Heart left ventricle (tissue), 16 donors: ENCODE measurements at regions not wholly inside any gene's neighbourhood (a gene's known extent, or its start where the extent isn't known, plus 50 kb on each side); places are given as distances from the start of the nearest gene placed in this dataset.
A peak's percentile ranks its signal among the peaks of the same experiment; 100 is the strongest.

Experiments
- ATAC-seq, 4 donors: fragments of 200-7000 bp; cut with Tn5 transposase; one replicate each; pipeline ENCODE4 v1.9.1; 2020 to 2022; ENCODE audit warnings: moderate library complexity in 4 of 4, mild to moderate bottlenecking in 3 of 4, moderate number of reproducible peaks in 1 of 4
- DNase-seq, 5 donors: peaks; one replicate each; pipeline ENCODE4 v3.0.0-alpha.2; 2020
- H3K27ac ChIP-seq, 12 donors: fragments of 200-600 bp; sonication (generic) in 4 of 12; one replicate each; pipeline versions ENCODE4 v1.5.0 to v1.8.0; 2016 to 2022; ENCODE audit warnings: mild to moderate bottlenecking in 2 of 12
- H3K27me3 ChIP-seq, 9 donors: fragments of 200-600 bp; sonication (generic) in 2 of 9; one replicate each; pipeline versions ENCODE4 v1.5.1 to v1.8.0; 2016 to 2022; ENCODE audit warnings: mild to moderate bottlenecking in 3 of 9
- H3K36me3 ChIP-seq, 9 donors: fragments of 200-600 bp; sonication (generic) in 2 of 9; one replicate each; pipeline versions ENCODE4 v1.5.0 to v1.8.0; 2018 to 2022; ENCODE audit warnings: mild to moderate bottlenecking in 2 of 9
- H3K4me1 ChIP-seq, 12 donors: fragments of 200-600 bp; sonication (generic) in 4 of 12; one replicate each; pipeline versions ENCODE4 v1.5.0 to v1.8.0; 2016 to 2022; ENCODE audit warnings: mild to moderate bottlenecking in 3 of 12
- H3K4me3 ChIP-seq, 12 donors: fragments of 200-600 bp; sonication (generic) in 4 of 12; one replicate each; pipeline versions ENCODE4 v1.5.0 to v1.8.0; 2017 to 2022; ENCODE audit warnings: mild to moderate bottlenecking in 9 of 12, moderate library complexity in 4 of 12
- H3K9me3 ChIP-seq, 12 donors: fragments of 200-600 bp; sonication (generic) in 4 of 12; one replicate each; pipeline versions ENCODE4 v1.5.0 to v1.8.0; 2016 to 2022; ENCODE audit warnings: mild to moderate bottlenecking in 1 of 12
- POLR2A ChIP-seq, 2 donors: fragments of 450-650 bp; IDR thresholded peaks; one replicate each; pipeline ENCODE4 v1.6.1; 2017; ENCODE audit warnings: antibody characterized with exemption in 2 of 2, mild to moderate bottlenecking in 2 of 2, moderate library complexity in 2 of 2
- WGBS, 4 donors: extraction: QIAGEN DNeasy Blood & Tissue Kit in 2 of 4; methylation state at CpG; one replicate each; pipeline versions ENCODE4 v1.1.5 to v1.1.7; 2013 to 2018; 5-methylcytosine and 5-hydroxymethylcytosine counted together
- intact Hi-C, 10 donors: fragments of 100-400 bp; cut with DNase I; formaldehyde crosslinking; loops; one replicate each; pipeline versions ENCODE4 v1.11.1 to v1.14.2; 2022
- TF ChIP-seq, protein P1 (sequence below), 12 donors: fragments of 200-600 bp; sonication (generic) in 4 of 12; IDR thresholded peaks; one replicate each; pipeline versions ENCODE4 v1.5.0 to v1.8.0; 2018 to 2022; ENCODE audit warnings: antibody characterized with exemption in 12 of 12, mild to moderate bottlenecking in 5 of 12
- donor health status: ischemic (EF 13 %, LVEDD 7.1; RV severe dilation, severe dysfunction).
- donor health status: healthy with polysubstance abuse.
- donor health status: DM: no; HTN: yes; CAD: no.
- donor health status: DM: no; HTN: no; CAD: no.
- donor health status: ischemic (EF 25% LVEDD 6.9; RV normal size, moderate dysfunction).
- donor health status: ischemic (EF 25% LVEDD 5.7; RV mildly dilated, moderate dysfunction).
- donor health status: healthy.
- donor health status: DM: yes; HTN: yes; CAD: no.
- donor health status: ischemic (EF 35%, LVEDD 5.7; RV mildly dilated, moderate dysfunction).
- donor health status: nonischemic (EF 11% LVEDD 7.7; RV severe dilation, severe dysfunction).
- donor health status: DM: yes; HTN: yes; CAD: no.
- donor health status: PGD.
- donor health status: ischemic (EF 29% LVEDD 5.4; RV normal size, mild dysfunction).
- donor health status: nonischemic (EF 23%, LVEDD 6.1; RV moderate dilation, normal function).

GRCh38 chr19:31985001-31985605 lies 360.3 kb upstream of the ZNF507 start:
- Histone ChIP-seq H3K4me1 (no peaks in the 10 kb centered on the region), H3K27me3 (peaks cover 0 to 3% (median 0%) of the 10 kb centered on the region in 9 donors), H3K36me3 (no peaks in the 10 kb centered on the region), H3K4me3 (no peak overlapping the region), H3K9me3 (no peaks in the 10 kb centered on the region), H3K27ac (no peak overlapping the region)
- TF ChIP-seq, protein P1, sequence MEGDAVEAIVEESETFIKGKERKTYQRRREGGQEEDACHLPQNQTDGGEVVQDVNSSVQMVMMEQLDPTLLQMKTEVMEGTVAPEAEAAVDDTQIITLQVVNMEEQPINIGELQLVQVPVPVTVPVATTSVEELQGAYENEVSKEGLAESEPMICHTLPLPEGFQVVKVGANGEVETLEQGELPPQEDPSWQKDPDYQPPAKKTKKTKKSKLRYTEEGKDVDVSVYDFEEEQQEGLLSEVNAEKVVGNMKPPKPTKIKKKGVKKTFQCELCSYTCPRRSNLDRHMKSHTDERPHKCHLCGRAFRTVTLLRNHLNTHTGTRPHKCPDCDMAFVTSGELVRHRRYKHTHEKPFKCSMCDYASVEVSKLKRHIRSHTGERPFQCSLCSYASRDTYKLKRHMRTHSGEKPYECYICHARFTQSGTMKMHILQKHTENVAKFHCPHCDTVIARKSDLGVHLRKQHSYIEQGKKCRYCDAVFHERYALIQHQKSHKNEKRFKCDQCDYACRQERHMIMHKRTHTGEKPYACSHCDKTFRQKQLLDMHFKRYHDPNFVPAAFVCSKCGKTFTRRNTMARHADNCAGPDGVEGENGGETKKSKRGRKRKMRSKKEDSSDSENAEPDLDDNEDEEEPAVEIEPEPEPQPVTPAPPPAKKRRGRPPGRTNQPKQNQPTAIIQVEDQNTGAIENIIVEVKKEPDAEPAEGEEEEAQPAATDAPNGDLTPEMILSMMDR (IDR thresholded peaks at IDR 0.05), result no peak
- no peak for TF ChIP-seq POLR2A (IDR thresholded peaks at IDR 0.05)
- DNase-seq, result no peak
- 85 to 88% (median 87%) methylated on average over 7 of the region's 7 CpGs for WGBS, 4 donors
- ATAC-seq, result no peak
- intact Hi-C loops, result no loop called here

- Histone ChIP-seq H3K27me3 (peaks cover 0 to 3% (median 0%) of the 10 kb centered on the region in 9 donors), H3K36me3 (no peaks in the 10 kb centered on the region), H3K4me3 (no peak overlapping the region), H3K27ac (no peak overlapping the region), H3K9me3 (no peaks in the 10 kb centered on the region), H3K4me1 (no peaks in the 10 kb centered on the region)
- ATAC-seq, result no peak
- intact Hi-C loops, result no loop called here
- no peak for TF ChIP-seq POLR2A (IDR thresholded peaks at IDR 0.05)
- TF ChIP-seq, protein P1 (IDR thresholded peaks at IDR 0.05), result no peak
- 63 to 82% (median 79%) methylated on average over 1 of the region's 1 CpG for WGBS, 4 donors
- DNase-seq, result no peak
Measured at GRCh38 chr19:31986951-31987350, 358.5 kb upstream of the ZNF507 start.

DNA sequence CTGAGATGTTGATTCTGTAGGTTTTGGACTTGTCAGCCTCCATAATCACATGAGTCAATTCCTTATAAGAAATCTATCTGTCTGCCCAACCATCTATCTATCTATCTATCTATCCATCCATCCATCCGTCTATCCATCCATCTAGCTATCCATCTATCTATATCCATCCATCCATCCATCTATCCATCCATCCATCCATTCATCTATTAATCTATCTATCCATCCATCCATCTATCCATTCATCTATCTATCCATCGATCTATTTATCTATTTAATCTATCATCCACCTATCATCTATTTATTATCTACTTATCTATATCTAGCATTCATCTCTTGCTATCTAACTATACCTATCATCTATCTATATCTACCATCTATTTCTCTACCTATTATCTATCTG lies 357.2 kb upstream of the ZNF507 start:
- Histone ChIP-seq H3K4me3 (no peak overlapping the region), H3K9me3 (no peaks in the 10 kb centered on the region), H3K36me3 (no peaks in the 10 kb centered on the region), H3K27me3 (peaks cover 0 to 3% (median 0%) of the 10 kb centered on the region in 9 donors), H3K4me1 (no peaks in the 10 kb centered on the region), H3K27ac (no peak overlapping the region)
- intact Hi-C loops, result no loop called here
- DNase-seq (no peak), ATAC-seq (no peak)
- no peak for TF ChIP-seq POLR2A (IDR thresholded peaks at IDR 0.05)
- TF ChIP-seq, protein P1 (IDR thresholded peaks at IDR 0.05), result no peak
- 82 to 88% (median 85%) methylated on average over 2 of the region's 2 CpGs for whole genome bisulfite sequencing, 4 donors

- H3K27me3 ChIP-seq, result peaks cover 0 to 3% (median 0%) of the 10 kb centered on the region in 9 donors
- peak in 1 of 5 donors; percentile 38 for DNase-seq
- no peak overlapping the region for H3K27ac ChIP-seq
- ATAC-seq, result no peak
- H3K4me1 ChIP-seq, result no peaks in the 10 kb centered on the region
- H3K9me3 ChIP-seq, result peaks cover 0 to 10% (median 0%) of the 10 kb centered on the region in 12 donors
- no peaks in the 10 kb centered on the region for H3K36me3 ChIP-seq
- WGBS, 4 donors, result 80 to 84% (median 83%) methylated on average over 16 of the region's 16 CpGs
- TF ChIP-seq POLR2A (IDR thresholded peaks at IDR 0.05), result no peak
- TF ChIP-seq, protein P1 (IDR thresholded peaks at IDR 0.05), result no peak
- intact Hi-C loops, result no loop called here
- no peak overlapping the region for H3K4me3 ChIP-seq
Measured at GRCh38 chr19:31991984-31992655, 353.3 kb upstream of the ZNF507 start.
